Left cardiac atrium (tissue), 4 donors: ENCODE measurements at regions not wholly inside any gene's neighbourhood (a gene's known extent, or its start where the extent isn't known, plus 50 kb on each side); places are given as distances from the start of the nearest gene placed in this dataset.

Experiments
- ATAC-seq, 2 donors: fragments of 200-7000 bp; cut with Tn5 transposase; one replicate each; pipeline ENCODE4 v1.9.1; 2020; ENCODE audit warnings: mild to moderate bottlenecking in 2 of 2, moderate library complexity in 2 of 2
- DNase-seq: peaks from one replicate; pipeline ENCODE4 v3.0.0-alpha.2; 2020
- intact Hi-C, 2 donors: fragments of 100-400 bp; cut with DNase I; formaldehyde crosslinking; loops; one replicate each; pipeline versions ENCODE4 v1.14.1 to v1.15.1; 2022 to 2023
- donor health status: DM: no; HTN: yes; CAD: no.
- donor health status: DM: no; HTN: yes; CAD: no; lungs with severe emphysema.
- donor health status: DM: yes; HTN: yes; CAD: no.
- donor health status: Dilated cardiomyopathy.

DNA sequence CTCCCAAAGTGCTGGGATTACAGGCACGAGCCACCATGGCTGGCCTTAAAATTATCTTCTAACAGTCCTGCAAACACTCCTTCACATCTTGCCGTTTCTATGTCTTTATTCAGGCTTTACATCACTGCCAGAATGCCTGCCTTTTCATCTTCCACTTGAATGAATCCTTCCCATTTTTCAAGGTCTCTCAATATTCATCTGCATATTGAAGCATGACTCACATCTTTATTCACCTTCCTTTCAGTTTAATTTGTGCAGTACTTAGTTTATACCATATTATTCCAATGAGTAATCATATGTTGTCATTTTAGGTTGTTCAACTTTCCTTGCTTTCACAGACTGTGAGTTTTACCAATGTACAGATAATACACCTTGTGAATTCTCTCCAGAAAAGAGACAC lies 510.1 kb upstream of the PIK3C3 start:
- no peak for DNase-seq
- intact Hi-C loops = no loop called here
- ATAC-seq = no peak

DNA sequence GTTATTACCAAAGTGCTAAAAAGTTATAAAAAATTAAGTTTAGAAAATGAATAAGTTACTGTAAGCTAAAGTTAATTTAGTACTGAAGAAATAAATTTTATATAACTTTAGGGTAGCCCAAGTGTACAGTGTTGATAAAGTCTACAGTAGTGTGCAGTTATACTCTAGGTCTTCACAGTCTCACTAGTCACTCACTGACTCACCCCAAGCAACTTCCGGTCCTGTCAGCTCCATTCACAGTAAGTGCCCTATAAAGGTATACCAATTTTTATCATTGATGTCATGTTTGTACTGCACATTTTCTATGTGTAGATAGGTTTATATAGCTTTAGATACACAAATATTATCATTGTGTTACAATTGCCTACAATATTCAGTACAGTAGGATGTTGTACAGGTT lies 518.3 kb upstream of the PIK3C3 start:
- DNase-seq (no peak), ATAC-seq (no peak)
- intact Hi-C loops = no loop called here

DNA sequence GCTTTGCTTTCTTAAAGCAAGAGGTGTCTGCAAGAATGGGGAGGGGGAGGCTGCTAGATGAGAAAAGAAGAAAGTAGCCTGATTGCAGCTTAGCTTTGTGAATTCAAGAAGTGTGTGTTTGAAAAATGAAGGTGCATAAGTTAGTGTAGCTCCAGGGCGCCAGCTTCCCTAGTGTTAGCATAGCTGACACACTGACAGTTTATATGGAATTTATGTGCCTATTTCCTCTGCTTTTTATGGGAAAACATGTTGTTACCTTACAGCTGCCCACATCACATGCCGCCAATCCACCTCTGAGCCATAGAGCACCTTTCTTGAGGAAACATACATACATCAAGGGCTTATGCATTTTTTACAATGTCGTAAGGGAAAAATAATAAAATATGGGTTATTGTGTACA lies 536.4 kb upstream of the PIK3C3 start:
- DNase-seq (no peak), ATAC-seq (no peak)
- intact Hi-C loops = no loop called here

DNA sequence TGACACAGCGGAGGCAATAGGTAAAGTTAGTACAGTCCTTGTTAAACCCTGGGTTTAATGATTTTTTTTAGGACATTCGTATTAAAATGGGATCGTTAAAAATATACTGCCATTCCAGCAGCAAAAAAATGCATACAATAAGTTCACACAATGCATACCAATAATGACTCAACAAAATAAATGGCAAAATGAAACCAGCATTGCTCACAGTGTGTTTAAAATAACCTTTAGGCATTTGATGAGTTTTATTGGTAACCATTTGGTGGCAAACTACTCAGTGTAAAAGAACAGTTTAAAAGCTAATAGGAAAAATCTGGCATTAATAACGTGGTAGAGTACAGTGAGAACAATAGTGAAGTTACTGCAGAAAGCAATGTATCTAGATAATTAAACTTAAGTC lies 539.0 kb upstream of the PIK3C3 start:
- no peak for ATAC-seq
- DNase-seq = no peak
- intact Hi-C loops = no loop called here

DNA sequence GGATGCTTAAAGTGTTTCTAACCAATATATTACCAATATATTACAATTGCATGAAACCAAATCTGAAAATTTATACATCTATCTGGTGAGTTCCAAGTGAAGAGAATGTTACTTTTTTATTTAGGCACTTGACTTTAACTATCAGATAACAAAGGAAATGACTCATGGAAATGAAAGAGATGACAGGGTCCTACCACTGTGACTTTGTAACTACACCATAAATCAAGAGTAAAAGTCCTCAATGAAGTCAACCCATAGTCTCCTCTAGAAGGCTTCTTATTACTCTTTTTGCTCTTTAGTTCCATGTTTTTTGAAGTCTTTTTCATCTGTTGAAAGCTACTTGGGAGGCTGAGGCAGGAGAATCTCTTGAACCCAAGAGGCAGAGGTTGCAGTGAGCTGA lies 545.0 kb upstream of the PIK3C3 start:
- ATAC-seq (no peak), DNase-seq (no peak)
- intact Hi-C loops = no loop called here

DNA sequence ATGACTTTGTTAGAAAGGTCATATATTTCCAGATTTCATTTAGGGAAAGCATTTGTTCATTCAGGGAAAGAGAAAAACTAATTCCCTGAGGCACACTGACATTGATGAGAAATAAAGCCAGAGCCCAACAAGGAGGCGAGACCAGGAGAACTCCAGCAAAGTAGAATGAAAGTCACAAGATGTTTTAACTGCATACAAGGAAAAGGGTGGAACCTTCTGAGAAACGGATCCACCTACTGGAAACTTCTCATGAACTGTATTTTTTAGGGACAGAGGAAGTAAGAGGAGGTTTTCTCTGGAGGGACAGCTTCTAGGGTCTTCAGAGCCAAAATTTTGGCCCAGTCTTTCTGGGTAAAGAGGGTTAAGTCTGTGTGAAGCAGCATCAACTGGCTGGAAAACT lies 548.2 kb upstream of the PIK3C3 start:
- ATAC-seq (no peak), DNase-seq (no peak)
- intact Hi-C loops = loop anchor here in 1 of 2 donors (10.0 kb wide), 1 partner anchor 338 kb away; no protein-coding TSS in a partner anchor

DNA sequence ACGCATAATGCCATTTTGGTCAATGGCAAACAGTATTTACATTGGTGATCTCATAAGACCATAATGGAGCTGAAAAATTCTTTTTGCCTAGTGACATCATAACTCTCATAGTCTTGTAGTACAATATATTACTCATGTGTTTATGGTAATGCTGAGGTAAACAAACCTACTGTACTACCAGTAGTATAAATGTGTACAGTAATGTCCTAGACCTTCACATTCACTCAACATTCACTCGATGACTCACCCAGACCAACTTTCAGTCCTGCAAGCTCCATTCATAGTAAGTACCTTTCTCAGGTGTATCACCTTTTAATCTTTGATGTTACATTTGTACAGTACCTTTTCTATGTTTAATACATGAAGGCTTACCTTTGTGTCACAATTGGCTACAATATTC lies 558.2 kb upstream of the PIK3C3 start:
- no peak for ATAC-seq
- intact Hi-C loops = no loop called here
- no peak for DNase-seq

DNA sequence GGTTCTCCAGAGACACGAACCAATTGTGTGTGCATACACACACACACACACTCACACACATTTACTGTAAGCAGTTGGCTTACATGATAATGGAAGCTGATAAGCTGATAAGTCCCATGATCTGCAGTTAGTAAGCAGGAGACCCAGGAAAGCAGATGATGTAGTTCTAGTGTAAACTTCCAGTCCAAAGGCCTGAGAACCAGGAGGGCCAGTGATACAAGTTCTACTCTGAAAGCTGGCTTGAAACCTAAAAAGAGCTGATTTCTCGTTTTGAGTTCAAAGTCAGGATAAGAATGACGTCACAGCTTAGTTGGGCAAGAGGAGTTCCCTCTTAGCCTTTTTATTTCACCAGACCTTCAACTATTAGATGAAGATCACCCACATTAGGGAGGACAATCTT lies 558.8 kb upstream of the PIK3C3 start:
- ATAC-seq = no peak
- intact Hi-C loops = no loop called here
- DNase-seq = no peak

GRCh38 chr18:41395695-41396094 lies 559.3 kb upstream of the PIK3C3 start:
- no peak for ATAC-seq
- no peak for DNase-seq
- intact Hi-C loops = no loop called here

DNA sequence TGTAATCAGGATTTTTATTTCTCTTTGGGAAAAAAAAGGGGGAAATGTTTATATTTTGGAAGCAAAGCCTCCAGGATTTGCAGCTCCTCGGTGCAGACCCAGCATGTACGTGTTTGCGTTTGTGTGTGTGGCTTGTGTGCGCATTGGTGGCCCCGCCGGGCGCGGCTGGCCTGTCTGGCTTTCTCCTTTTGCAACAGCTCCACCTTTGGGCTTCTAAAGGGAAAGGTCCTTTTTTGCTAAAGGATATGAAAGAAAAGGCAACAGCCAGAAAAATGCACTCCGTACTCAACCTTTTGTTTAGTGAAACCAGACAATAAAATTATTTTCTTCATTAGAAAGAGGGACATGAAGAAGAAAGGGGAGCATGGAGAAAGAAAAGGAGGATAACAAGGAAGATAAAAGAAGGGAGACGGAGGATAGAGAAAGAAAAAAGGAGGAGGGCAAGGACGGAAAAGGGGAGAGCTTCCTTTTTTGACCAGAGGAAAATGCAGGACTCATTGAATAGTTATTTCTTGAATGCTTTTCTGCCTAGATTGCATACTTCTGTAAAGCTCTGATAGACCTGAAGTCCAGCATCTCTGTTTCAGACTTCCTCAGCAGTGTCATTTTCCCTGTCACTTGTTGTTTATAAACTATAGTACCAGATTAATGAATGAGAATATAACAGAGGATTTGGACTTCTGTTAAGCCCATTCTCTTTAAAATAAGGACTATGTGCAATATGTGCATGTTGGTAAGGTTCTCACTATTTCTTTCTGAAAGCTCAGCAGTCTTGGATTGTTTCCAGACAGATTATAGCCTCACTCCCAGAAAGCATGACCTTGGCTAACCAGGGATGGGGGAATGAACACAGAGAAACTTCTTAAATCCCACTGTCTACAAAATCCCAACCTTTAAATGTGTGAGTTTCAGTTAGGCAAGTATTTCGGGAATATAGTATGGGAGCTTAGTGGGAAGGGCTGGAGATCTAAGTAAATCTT lies 563.1 kb upstream of the PIK3C3 start:
- DNase-seq = peak; percentile 29
- intact Hi-C loops = no loop called here
- peak in 1 of 2 donors; percentile 86 for ATAC-seq

- DNase-seq (no peak), ATAC-seq (no peak)
- intact Hi-C loops = no loop called here
These were observed 564.7 kb upstream of the PIK3C3 start for GRCh38 chr18:41390309-41390708.

DNA sequence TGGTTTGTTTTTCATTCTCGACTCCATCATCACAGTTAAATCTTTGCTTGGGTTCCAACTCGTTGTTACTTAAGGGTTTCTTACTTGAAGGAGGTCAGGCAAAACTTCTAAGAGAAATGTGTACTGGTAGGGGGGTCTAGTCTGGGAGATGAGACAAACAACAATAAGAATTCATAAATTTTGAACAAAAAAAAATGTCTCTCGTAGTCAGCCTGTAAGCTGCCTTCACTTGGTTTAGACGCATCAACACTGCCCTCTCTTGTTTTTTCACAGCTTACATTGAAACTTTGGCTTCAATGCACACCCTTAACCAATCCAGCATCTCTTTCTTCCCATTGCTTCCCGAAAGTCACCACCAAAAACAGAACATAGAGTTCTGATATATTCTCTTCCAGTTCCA lies 576.4 kb upstream of the PIK3C3 start:
- DNase-seq (no peak), ATAC-seq (peak in 1 of 2 donors; percentile 56)
- intact Hi-C loops = no loop called here

GRCh38 chr18:41373612-41374011 lies 581.4 kb upstream of the PIK3C3 start:
- no peak for ATAC-seq
- no peak for DNase-seq
- intact Hi-C loops = no loop called here

GRCh38 chr18:41372046-41372665 lies 582.9 kb upstream of the PIK3C3 start:
- DNase-seq (no peak), ATAC-seq (peak in 1 of 2 donors; percentile 31)
- intact Hi-C loops = no loop called here

DNA sequence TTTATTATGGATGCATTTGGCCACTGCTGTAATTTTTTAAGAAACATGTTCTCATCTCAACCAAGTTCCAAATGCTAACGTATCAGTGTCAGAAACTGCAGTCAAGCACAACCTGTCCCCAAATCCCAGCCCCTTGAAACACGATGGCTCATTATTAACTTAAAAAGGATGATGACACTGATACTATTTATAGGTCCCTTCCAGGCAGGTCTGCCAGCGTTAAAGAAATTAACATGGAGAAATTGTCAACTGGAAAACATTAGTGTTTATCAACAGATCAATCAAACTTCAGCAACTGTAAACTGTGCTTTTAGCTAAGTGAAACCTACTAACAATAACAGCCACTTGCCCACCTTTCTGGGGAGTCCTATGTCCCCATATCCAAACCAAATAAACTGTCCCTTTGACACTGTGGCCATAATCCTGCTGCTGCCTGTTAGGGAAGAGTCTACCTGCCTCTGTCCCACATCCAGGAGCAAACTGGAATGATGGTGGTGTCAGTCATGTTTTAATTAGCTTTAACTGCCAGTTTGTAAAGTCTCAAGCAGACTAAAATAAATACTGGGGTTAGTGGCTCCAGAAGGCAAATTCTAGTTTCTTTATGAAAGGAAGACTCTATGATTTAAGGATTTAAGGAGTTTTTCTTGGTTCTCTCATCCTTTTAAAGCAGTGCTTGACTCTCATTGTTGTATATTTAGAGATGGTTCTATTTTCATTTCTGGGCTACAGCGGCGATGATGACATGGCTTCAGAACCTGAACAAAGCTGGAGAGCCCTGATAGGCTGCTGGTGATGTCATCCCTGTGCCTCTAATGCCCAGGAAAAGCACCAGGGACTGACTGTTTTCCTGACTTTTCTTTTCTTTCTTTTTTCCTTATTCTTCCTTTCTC lies 583.6 kb upstream of the PIK3C3 start:
- peak in 1 of 2 donors; percentile 89 for ATAC-seq
- no peak for DNase-seq
- intact Hi-C loops = no loop called here

DNA sequence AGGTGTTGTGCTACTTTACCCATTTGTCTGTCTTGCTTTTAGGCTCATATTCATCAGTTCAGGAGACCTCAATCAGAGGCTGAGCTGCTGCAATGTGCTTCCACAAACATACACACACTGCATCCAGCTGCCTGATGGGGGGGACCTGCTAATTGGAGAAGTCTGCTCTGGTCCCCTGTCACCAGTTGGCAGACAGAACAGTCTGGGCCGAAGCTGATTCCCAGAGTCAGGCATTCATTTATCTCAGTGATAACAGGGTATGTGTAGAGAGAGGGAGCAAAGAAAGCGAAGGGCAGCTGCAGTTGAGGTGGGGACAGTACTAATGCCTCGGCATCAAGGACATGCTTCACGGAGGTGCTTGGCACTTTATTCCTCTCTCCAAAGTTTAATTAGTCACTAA lies 584.3 kb upstream of the PIK3C3 start:
- intact Hi-C loops = no loop called here
- ATAC-seq (peak in 1 of 2 donors; percentile 89), DNase-seq (no peak)

DNA sequence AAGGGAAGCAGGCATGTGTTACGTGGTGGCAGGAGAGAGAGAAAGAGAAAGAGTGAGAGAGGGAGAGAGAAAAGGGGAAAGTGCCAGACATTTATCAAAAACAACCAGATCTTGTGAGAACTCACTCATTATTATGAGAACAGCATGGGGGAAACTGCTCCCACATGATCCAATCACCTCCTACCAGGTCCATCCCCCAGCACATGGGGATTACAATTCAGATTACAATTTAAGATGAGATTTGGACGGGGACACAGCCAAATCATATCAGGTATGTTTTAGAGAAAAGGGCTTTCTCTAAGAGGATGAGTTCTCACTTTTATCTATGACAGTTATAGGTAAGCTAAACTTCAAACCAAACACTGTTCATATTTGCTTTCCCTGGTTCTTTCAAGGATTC lies 597.3 kb upstream of the PIK3C3 start:
- ATAC-seq (no peak), DNase-seq (no peak)
- intact Hi-C loops = no loop called here

DNA sequence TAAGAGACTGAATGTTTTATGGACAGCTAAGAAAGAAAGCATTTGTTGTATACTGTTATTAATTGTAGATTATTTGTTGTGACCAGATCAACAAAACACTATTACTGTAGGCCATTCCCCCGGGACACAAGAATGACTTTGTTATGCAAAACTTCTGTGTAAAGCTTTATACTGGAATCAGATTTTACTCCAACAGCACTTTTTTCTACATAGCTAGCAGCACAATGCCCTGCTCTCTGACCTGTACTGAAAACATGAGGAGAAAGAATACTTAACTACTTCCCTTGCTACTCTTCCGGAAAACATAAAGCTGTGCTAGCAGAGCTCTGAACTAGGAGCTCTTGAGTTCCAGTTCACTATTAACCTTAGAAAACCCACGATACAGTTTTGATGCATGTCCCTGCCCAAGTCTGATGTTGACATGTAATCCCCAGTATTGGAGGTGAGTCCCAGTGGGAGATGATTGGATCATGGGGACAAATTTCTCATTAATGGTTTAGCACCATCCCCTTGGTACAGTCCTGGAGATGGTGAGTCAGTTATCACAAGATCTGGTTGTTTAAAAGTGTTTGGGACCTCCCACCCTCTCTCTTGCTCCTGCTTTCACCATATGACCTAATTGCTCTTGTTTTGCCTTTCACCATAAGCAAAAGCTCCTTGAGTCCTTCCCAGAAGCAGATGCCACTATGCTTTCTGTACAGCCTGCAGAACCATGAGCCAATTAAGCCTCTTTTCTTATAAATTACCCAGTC lies 601.1 kb upstream of the PIK3C3 start:
- ATAC-seq (no peak), DNase-seq (no peak)
- intact Hi-C loops = no loop called here

DNA sequence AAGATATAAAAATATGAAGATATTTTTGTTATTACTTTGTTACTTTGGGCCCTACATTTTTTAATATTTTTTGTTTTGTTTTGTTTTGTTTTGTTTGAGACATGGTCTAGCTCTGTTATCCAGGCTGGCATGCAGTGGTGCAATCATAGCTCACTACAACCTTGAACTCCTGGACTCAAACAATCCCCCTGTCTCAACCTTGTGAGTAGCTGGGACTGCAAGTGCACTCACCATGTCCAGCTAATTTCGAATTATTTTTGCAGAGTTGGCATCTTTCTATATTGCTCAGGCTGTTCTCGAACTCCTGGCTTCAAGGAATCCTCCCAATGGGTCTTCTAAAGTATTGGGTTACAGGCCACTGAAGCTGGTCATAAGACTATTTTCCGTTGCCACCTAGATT lies 603.6 kb upstream of the PIK3C3 start:
- DNase-seq (no peak), ATAC-seq (no peak)
- intact Hi-C loops = no loop called here
